ENCODE measurements at regions not wholly inside any gene's neighbourhood (a gene's known extent, or its start where the extent isn't known, plus 50 kb on each side); places are given as distances from the start of the nearest gene placed in this dataset.

DNA sequence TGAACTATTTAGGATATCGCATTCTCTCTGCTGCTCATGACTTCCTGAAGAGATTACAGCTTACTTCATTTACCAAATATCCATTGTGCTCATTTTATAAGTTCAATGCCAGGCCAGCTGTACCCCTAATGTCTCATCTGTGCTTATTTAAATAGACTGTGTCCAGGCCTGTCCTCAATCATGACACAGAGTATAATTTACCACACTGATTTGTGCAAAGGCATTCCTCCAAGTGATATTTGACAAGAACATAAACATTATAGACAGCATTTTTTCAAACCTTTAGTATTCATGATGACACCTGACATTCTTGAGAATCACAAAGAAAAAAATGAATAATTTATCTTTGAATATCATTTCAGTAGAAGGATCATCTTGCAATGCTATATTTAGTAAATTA lies 260.1 kb upstream of the SEMA3D start:
- Mint-ChIP-seq H3K27ac (peak overlapping the region in 1 of 6 donors; percentile 26), H3K9me3 (no peaks in the 10 kb centered on the region)
- no peak for DNase-seq

DNA sequence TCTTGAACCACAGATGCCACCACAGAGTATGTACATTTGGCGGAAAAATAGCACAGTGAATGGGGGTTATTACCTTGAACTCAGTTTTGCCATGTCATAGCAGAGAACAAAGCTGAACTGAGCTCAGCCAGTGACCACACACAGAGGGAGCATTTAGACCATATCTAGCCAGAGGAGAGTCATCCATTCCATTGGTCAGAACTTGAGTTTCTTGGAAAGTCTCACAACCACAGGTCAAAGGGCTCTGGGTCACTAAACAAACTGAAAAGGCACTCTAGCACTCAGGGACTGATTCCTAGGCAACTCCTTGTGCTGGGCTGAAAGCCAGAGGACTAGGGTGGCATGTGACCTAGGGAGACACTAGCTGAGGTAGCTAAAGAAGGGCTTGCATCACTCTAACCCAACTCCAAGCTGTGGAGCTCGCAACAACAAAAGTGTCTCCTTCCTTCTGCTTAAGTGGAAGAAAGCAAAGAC lies 239.7 kb upstream of the SEMA3D start:
- DNase-seq: no peak
- Mint-ChIP-seq H3K27ac (no peak overlapping the region), H3K9me3 (peaks cover 0 to 4% (median 0%) of the 10 kb centered on the region in 7 donors), H3K4me1 (no peaks in the 10 kb centered on the region), H3K27me3 (peaks cover 0 to 11% (median 7%) of the 10 kb centered on the region in 3 donors), H3K36me3 (no peaks in the 10 kb centered on the region), H3K4me3 (no peak overlapping the region)
- no peak for ATAC-seq (ENCODE audit: low read depth in 2 of 2)

More for the DNA sequence above, 260.1 kb upstream of the SEMA3D start:
- ATAC-seq (ENCODE audit: low read depth in 2 of 2): no peak
- H3K27me3 Mint-ChIP-seq: peaks cover 0 to 4% (median 0%) of the 10 kb centered on the region in 3 donors
- H3K4me1 Mint-ChIP-seq: no peaks in the 10 kb centered on the region
- no peaks in the 10 kb centered on the region for H3K36me3 Mint-ChIP-seq
- H3K4me3 Mint-ChIP-seq: no peak overlapping the region

DNA sequence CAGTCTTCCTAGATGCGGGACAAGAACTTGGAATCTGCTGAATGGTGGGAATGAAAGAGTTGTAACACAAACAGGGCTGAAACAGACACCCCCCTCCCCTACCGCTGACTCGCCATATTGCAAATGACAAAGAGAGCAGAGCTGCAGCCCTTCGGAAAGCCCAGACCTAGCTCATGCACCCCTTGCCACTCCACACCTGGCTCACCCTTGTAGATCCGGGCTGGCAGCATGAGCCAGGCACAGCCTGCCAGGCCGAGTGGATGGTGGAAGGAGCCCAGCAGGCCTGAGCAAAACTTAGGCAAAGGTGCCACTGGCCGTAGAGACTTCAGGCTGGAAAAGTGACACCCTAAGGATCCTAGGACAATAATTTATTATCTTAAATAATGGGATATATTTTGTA lies 237.4 kb upstream of the SEMA3D start:
- peaks cover 0 to 11% (median 7%) of the 10 kb centered on the region in 3 donors for H3K27me3 Mint-ChIP-seq

DNA sequence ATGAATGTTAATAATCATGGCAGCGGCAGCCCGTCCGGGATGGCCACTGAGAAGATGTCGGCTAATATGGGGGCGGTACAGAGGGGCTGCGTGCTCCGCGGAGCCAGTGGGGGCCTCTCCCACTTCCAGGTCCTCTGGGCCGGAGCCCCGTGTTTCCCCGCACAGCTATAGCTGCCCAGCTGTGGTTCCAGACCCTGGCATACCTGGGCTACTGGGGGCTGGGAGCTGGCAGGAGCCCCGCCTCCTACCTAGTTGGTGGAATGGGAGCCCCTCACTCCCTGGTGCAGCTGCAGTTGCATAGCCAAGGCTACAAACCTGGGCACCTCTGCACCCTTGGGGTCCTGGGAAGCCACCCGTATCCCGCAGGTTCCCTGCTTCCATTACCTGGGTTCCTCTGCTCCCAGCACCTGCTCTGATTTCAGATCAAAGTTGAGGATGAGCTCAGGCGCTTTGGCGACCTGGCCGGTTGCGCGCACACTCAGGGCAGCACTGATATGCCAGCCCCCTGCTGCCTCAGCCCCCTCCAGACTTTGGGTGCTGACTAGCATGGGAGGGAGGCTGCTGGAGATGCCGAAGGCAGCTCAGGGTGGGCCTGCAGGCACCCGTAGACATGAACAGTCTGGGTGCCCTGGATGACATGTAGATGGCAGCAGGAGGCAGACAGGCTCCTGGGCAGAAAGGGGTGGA lies 236.5 kb upstream of the SEMA3D start:
- DNase-seq (no peak), ATAC-seq (ENCODE audit: low read depth in 2 of 2) (no peak)
- Mint-ChIP-seq H3K27ac (no peak overlapping the region), H3K4me1 (no peaks in the 10 kb centered on the region), H3K36me3 (no peaks in the 10 kb centered on the region), H3K9me3 (peaks cover 0 to 4% (median 0%) of the 10 kb centered on the region in 7 donors), H3K27me3 (peaks cover 0 to 11% (median 7%) of the 10 kb centered on the region in 3 donors), H3K4me3 (no peak overlapping the region)

More for the DNA sequence above, 237.4 kb upstream of the SEMA3D start:
- Mint-ChIP-seq H3K4me3 (no peak overlapping the region), H3K9me3 (peaks cover 0 to 4% (median 0%) of the 10 kb centered on the region in 7 donors), H3K27ac (no peak overlapping the region), H3K4me1 (no peaks in the 10 kb centered on the region), H3K36me3 (no peaks in the 10 kb centered on the region)
- ATAC-seq (ENCODE audit: low read depth in 2 of 2): no peak
- DNase-seq: no peak

DNA sequence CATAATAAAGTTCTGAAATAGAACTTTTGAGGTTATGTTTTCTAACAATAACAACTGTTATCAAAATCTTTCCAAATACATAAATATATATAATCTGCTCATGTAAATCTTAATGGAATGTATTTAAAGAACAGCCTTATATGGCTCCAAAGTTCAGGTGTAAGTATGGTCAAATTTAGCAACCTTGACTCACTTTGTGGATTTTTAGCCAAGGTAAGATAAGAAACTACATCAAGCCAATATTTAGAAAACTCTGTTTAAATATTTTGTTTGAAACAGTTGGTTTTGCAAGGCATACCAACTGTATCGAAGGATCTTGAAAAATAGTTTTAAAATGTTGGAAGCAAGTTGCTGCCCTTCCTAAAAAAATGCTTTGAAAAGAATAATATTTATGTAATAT lies 228.9 kb upstream of the SEMA3D start:
- no peaks in the 10 kb centered on the region for H3K27me3 Mint-ChIP-seq
- ATAC-seq (ENCODE audit: low read depth in 2 of 2) (no peak), DNase-seq (no peak)
- no peak overlapping the region for H3K27ac Mint-ChIP-seq
- H3K4me1 Mint-ChIP-seq: peaks cover 0 to 2% (median 0%) of the 10 kb centered on the region in 3 donors
- H3K4me3 Mint-ChIP-seq: no peak overlapping the region
- no peaks in the 10 kb centered on the region for H3K9me3 Mint-ChIP-seq
- no peaks in the 10 kb centered on the region for H3K36me3 Mint-ChIP-seq

DNA sequence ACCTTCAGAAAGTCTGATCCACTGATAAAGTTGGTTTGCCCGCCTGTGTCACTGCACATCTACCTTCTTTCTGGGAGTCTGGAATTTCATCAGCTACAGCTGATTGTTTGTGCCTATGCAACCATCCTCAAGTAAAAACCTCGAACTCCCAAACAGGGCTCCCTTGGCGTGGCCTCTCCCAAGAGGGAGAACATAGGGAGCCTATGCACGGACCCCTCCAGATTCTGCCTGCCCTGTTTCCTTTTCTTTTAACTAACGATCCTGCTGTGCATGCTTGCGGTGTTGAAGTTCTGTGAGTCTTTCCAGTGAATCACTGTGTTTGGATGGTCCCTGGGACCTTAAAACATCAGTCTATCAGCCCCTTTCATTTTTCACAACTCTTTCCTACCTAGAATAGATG lies 226.9 kb upstream of the SEMA3D start:
- no peak overlapping the region for H3K27ac Mint-ChIP-seq
- H3K4me1 Mint-ChIP-seq: peaks cover 0 to 6% (median 0%) of the 10 kb centered on the region in 3 donors
- no peak for DNase-seq
- H3K27me3 Mint-ChIP-seq: no peaks in the 10 kb centered on the region
- ATAC-seq (ENCODE audit: low read depth in 2 of 2): no peak
- H3K36me3 Mint-ChIP-seq: no peaks in the 10 kb centered on the region
- H3K9me3 Mint-ChIP-seq: no peaks in the 10 kb centered on the region
- no peak overlapping the region for H3K4me3 Mint-ChIP-seq

DNA sequence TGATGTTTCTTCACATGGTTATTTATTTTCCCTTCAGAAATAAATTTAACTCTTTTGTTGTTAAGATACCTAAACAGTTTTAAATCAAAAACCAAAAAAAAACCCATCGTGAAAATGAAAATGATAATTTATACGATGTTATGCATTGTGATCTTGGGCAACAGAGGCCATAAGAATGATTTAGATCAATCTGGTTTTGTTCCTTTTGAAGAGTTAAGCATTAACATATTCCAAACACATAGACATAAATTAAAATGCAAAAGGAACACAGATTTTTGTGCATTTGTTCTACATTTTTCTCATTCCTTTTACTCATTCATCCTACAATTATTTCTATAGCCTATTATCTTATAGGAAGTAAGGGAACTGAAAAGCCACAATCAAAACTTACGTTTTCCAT lies 226.1 kb upstream of the SEMA3D start:
- no peak for ATAC-seq (ENCODE audit: low read depth in 2 of 2)
- H3K9me3 Mint-ChIP-seq: no peaks in the 10 kb centered on the region
- H3K27me3 Mint-ChIP-seq: no peaks in the 10 kb centered on the region
- peaks cover 0 to 6% (median 0%) of the 10 kb centered on the region in 3 donors for H3K4me1 Mint-ChIP-seq
- H3K4me3 Mint-ChIP-seq: no peak overlapping the region
- no peak overlapping the region for H3K27ac Mint-ChIP-seq
- no peak for DNase-seq
- H3K36me3 Mint-ChIP-seq: no peaks in the 10 kb centered on the region

DNA sequence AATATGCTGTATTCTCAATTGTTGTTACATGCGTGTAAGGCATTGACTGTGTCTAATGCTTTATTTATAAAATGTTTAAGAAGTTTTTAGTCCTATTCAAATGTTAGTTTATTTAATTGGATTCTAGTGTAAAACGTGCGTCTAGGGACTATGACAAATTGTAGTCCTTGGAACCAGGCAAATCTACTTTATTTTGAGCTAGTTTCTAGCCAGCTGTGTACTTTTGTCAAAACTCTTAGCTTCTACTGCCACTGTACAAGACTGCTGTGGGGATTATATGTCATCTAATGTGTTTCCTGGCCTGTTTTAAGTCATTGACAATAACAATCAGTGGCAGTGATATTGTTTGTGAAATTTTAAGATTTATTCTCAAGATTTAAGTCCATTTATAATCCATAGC lies 220.5 kb upstream of the SEMA3D start:
- Mint-ChIP-seq H3K4me3 (no peak overlapping the region), H3K9me3 (no peaks in the 10 kb centered on the region), H3K36me3 (no peaks in the 10 kb centered on the region), H3K27ac (no peak overlapping the region), H3K27me3 (peaks cover 0 to 6% (median 5%) of the 10 kb centered on the region in 3 donors), H3K4me1 (peaks cover 0 to 6% (median 0%) of the 10 kb centered on the region in 3 donors)
- no peak for ATAC-seq (ENCODE audit: low read depth in 2 of 2)
- no peak for DNase-seq

DNA sequence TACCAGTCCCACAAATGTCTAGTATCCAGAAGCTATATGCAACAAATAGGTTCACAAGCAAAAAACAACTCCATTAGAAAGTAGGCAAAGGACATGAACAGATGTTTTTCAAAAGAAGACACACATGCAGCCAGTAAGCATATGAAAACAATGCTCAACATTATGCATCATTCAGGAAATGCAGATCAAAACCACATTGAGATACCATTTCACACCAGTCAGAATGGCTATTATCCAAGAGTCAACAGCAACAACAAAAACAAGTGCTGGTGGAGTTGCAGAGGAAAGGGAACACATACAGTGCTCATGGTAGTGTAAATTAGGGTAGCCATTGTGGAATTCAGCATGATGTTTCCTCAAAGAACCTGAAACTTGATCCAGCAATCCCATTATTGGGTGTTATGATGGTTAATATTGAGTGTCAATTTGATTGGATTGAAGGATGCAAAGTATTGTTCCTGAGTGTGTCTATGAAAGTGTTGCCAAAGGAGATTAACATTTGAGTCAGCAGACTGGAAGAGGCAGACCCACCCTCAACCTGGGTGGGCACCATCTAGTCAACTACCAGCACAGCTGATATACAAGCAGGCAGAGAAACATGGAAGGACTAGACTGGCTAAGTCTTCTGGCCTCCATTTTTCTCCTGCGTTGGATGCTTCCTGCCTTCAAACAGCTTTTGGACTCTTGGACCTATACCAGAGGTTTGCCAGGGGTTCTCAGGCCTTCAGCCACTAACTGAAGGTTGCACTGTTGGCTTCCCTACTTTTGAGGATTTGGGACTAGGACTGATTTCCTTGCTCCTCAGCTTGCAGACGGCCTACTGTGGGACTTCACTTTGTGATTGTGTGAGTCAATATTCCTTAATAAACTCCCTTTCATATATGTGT lies 218.4 kb upstream of the SEMA3D start:
- Mint-ChIP-seq H3K4me1 (no peaks in the 10 kb centered on the region), H3K36me3 (no peaks in the 10 kb centered on the region), H3K27ac (peak overlapping the region in 1 of 6 donors; percentile 36), H3K9me3 (no peaks in the 10 kb centered on the region), H3K4me3 (no peak overlapping the region), H3K27me3 (peaks cover 0 to 6% (median 5%) of the 10 kb centered on the region in 3 donors)
- DNase-seq: no peak
- ATAC-seq (ENCODE audit: low read depth in 2 of 2): no peak

DNA sequence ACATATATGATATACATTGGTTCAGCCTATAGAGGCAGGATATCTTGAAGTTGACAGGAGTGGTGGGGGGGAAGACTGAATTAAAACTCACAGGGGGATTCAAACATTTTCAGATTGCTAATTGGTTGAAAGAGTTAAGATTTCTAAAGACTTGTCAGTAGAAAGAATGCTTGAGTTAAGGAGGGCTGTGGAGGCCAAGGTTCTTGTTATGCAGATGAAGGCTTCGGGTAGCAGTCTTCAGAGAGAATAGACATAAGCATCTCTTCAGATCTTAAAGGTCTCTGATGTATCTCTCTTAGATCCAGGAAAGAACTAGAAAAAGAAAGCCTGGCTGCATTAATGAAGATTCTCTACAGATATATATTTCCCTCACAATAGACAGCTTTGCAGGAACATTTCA lies 209.8 kb upstream of the SEMA3D start:
- Mint-ChIP-seq H3K36me3 (peaks cover 0 to 7% of the 10 kb centered on the region in 2 donors), H3K27me3 (peaks cover 0 to 4% (median 0%) of the 10 kb centered on the region in 3 donors), H3K27ac (no peak overlapping the region), H3K4me3 (no peak overlapping the region), H3K9me3 (peaks cover 0 to 9% (median 0%) of the 10 kb centered on the region in 7 donors), H3K4me1 (peaks cover 0 to 4% (median 0%) of the 10 kb centered on the region in 3 donors)
- DNase-seq (no peak), ATAC-seq (ENCODE audit: low read depth in 2 of 2) (no peak)

DNA sequence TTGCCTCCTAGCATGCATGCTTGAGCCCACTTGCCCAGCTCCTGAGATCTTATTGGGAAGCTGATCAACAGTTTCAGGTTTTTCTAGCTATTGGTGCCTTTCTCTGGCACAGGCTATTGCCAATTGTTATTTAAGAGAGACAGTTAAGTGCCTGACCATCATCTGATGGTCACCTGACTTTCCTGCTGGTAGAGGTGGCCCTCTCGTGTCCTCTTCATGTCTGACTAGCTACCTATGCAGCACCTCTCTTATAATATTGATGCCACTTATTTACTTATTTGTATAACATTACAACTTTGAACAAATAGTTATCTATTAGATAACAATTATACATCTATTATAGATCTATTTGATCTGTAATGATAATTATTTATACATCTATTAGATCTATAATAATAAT lies 205.9 kb upstream of the SEMA3D start:
- Mint-ChIP-seq H3K36me3 (peaks cover 0 to 7% of the 10 kb centered on the region in 2 donors), H3K9me3 (peaks cover 0 to 9% (median 0%) of the 10 kb centered on the region in 7 donors), H3K27me3 (peaks cover 0 to 4% (median 0%) of the 10 kb centered on the region in 3 donors), H3K4me3 (no peak overlapping the region), H3K4me1 (peaks cover 0 to 4% (median 0%) of the 10 kb centered on the region in 3 donors), H3K27ac (peak overlapping the region in 1 of 6 donors; percentile 3)
- DNase-seq (no peak), ATAC-seq (ENCODE audit: low read depth in 2 of 2) (no peak)

DNA sequence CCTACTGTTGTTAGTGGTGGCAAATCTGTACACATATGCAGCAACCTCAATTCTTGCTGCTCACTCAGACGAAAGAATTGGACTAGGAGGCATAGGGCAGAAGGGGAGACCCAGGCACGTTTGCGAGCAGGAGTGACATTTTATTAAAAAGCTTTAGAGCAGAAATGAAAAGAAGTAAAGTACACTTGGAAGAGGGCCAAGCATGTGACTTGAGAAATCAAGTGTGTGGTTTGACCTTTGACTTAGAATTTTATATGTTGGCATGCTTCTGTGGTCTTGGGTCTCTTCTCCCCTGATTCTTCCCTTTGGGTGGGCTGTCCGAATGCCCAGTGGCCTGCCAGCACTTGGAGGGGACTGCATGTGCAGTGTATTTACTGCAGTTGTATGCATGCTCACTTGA lies 205.5 kb upstream of the SEMA3D start:
- DNase-seq: no peak
- peaks cover 0 to 4% (median 0%) of the 10 kb centered on the region in 3 donors for H3K4me1 Mint-ChIP-seq
- peaks cover 0 to 4% (median 0%) of the 10 kb centered on the region in 3 donors for H3K27me3 Mint-ChIP-seq
- ATAC-seq (ENCODE audit: low read depth in 2 of 2): no peak
- H3K27ac Mint-ChIP-seq: peak overlapping the region in 1 of 6 donors; percentile 3
- H3K9me3 Mint-ChIP-seq: peaks cover 0 to 9% (median 0%) of the 10 kb centered on the region in 7 donors
- no peak overlapping the region for H3K4me3 Mint-ChIP-seq
- peaks cover 0 to 7% of the 10 kb centered on the region in 2 donors for H3K36me3 Mint-ChIP-seq

DNA sequence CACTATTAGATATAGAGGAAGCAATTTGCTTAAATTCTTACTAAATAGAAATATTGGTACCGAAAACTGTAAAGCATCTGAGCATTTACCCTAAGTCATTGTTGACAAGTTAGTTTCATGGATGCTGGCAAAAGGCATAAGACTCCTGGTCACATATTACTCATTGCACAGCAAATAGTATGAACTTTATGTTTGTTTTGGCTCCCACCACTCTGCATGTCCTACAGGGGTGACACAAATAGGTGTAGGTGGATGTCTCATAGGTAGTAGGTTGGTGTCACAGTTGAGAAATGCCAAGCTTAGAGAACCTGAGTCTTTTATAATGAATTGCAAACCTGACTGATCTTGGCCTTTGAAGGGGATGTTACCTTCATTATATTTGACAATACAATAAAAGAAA lies 199.6 kb upstream of the SEMA3D start:
- H3K27ac Mint-ChIP-seq: no peak overlapping the region
- H3K4me3 Mint-ChIP-seq: no peak overlapping the region
- no peaks in the 10 kb centered on the region for H3K27me3 Mint-ChIP-seq
- DNase-seq: no peak
- no peak for ATAC-seq (ENCODE audit: low read depth in 2 of 2)
- no peaks in the 10 kb centered on the region for H3K4me1 Mint-ChIP-seq
- no peaks in the 10 kb centered on the region for H3K9me3 Mint-ChIP-seq
- no peaks in the 10 kb centered on the region for H3K36me3 Mint-ChIP-seq
